Naive thymus-derived CD4-positive, alpha-beta T cell (primary cell): ENCODE measurements at regions not wholly inside any gene's neighbourhood (a gene's known extent, or its start where the extent isn't known, plus 50 kb on each side); places are given as distances from the start of the nearest gene placed in this dataset.

Experiments used
- ATAC-seq: fragments of 150-1000 bp; cut with Tn5 transposase; 2 replicates; pipeline ENCODE4 v1.10.0; 2021; ENCODE audit warnings: mild to moderate bottlenecking, moderate library complexity
- CTCF ChIA-PET: fragments of 350-600 bp; sonication (Branson Sonifier 250); formaldehyde crosslinking; loops from one replicate; lab custom pipeline; 2021; ENCODE audit warnings: antibody characterized with exemption; lab: Charles Lee
- POLR2A ChIA-PET: fragments of 350-600 bp; sonication (Branson Sonifier 250); formaldehyde crosslinking; loops from one replicate; lab custom pipeline; 2021; ENCODE audit warnings: antibody characterized with exemption, inconsistent platforms; lab: Charles Lee
- DNase-seq, 9 donors: peaks; one replicate each; pipeline versions ENCODE4 v3.0.0 to v3.0.0-alpha.2; 2020 to 2022; ENCODE audit warnings: mixed read lengths in 1 of 9
- H3K27ac ChIP-seq: one replicate; pipeline ENCODE4 v1.7.0; 2013; ENCODE audit warnings: mild to moderate bottlenecking, low read depth, low read length, moderate library complexity
- H3K27me3 ChIP-seq, 2 donors: one replicate each; pipeline ENCODE4 v1.7.0; 2013; ENCODE audit warnings: low read length in 2 of 2, mild to moderate bottlenecking in 2 of 2, moderate library complexity in 2 of 2; ENCODE audit not compliant: control insufficient read depth in 2 of 2, insufficient read depth in 2 of 2
- H3K36me3 ChIP-seq, 3 experiments: 1 replicate in 2 of 3; 2 replicates in 1 of 3; pipeline ENCODE4 v1.7.0; 2013; ENCODE audit warnings: low read length in 3 of 3, mild to moderate bottlenecking in 3 of 3, moderate library complexity in 1 of 3; ENCODE audit not compliant: insufficient read depth in 3 of 3, control insufficient read depth in 2 of 3
- H3K4me1 ChIP-seq, 2 donors: one replicate each; pipeline ENCODE4 v1.7.0; 2013; ENCODE audit warnings: low read length in 2 of 2, mild to moderate bottlenecking in 2 of 2, moderate library complexity in 1 of 2; ENCODE audit not compliant: control insufficient read depth in 2 of 2, insufficient read depth in 2 of 2
- H3K4me3 ChIP-seq: 2 replicates; pipeline ENCODE4 v1.7.0; 2013; ENCODE audit warnings: mild to moderate bottlenecking, low read length
- H3K9me3 ChIP-seq, 3 experiments: 1 replicate in 2 of 3; 2 replicates in 1 of 3; pipeline ENCODE4 v1.7.0; 2013; ENCODE audit warnings: low read length in 3 of 3; ENCODE audit not compliant: control insufficient read depth in 2 of 3
- H3K27ac Mint-ChIP-seq, 9 donors: one replicate each; pipeline ENCODE4 v1.8.0; 2020 to 2022; ENCODE audit warnings: mixed read lengths in 9 of 9, mild to moderate bottlenecking in 8 of 9, moderate library complexity in 5 of 9, inconsistent platforms in 2 of 9
- H3K27me3 Mint-ChIP-seq, 5 donors: one replicate each; pipeline ENCODE4 v1.8.0; 2021 to 2022; ENCODE audit warnings: mixed read lengths in 5 of 5, mild to moderate bottlenecking in 1 of 5
- H3K36me3 Mint-ChIP-seq, 5 donors: one replicate each; pipeline ENCODE4 v1.8.0; 2020 to 2022; ENCODE audit warnings: mixed read lengths in 5 of 5, mild to moderate bottlenecking in 3 of 5, inconsistent platforms in 1 of 5
- H3K4me1 Mint-ChIP-seq, 7 donors: one replicate each; pipeline ENCODE4 v1.8.0; 2020 to 2022; ENCODE audit warnings: mixed read lengths in 7 of 7, mild to moderate bottlenecking in 3 of 7, inconsistent platforms in 1 of 7
- H3K4me3 Mint-ChIP-seq, 10 donors: one replicate each; pipeline ENCODE4 v1.8.0; 2020 to 2022; ENCODE audit warnings: mild to moderate bottlenecking in 10 of 10, mixed read lengths in 10 of 10, moderate library complexity in 6 of 10, inconsistent platforms in 2 of 10
- H3K9me3 Mint-ChIP-seq, 11 donors: one replicate each; pipeline ENCODE4 v1.8.0; 2020 to 2022; ENCODE audit warnings: mixed read lengths in 11 of 11, mild to moderate bottlenecking in 4 of 11, inconsistent platforms in 1 of 11, moderate library complexity in 1 of 11
- intact Hi-C, 2 donors: fragments of 100-400 bp; cut with micrococcal nuclease; formaldehyde crosslinking; loops; one replicate each; pipeline ENCODE4 v1.15.1; 2023

GRCh38 chr4:187795737-187796136 is 199.8 kb upstream of the ZFP42 start:
- peaks cover 3 to 25% (median 7%) of the 10 kb centered on the region in 11 donors for H3K9me3 Mint-ChIP-seq
- DNase-seq = no peak
- Histone ChIP-seq H3K4me1 (no peaks in the 10 kb centered on the region), H3K36me3 (no peaks in the 10 kb centered on the region), H3K4me3 (no peak overlapping the region), H3K27ac (no peak overlapping the region), H3K27me3 (no peaks in the 10 kb centered on the region), H3K9me3 (peaks cover 0 to 13% (median 0%) of the 10 kb centered on the region in 3 experiments)
- intact Hi-C loops = no loop called here
- H3K27ac Mint-ChIP-seq = no peak overlapping the region
- peaks cover 0 to 4% (median 0%) of the 10 kb centered on the region in 5 donors for H3K36me3 Mint-ChIP-seq
- ATAC-seq = no peak
- H3K4me1 Mint-ChIP-seq = no peaks in the 10 kb centered on the region
- ChIA-PET POLR2A (no interaction called here), CTCF (no interaction called here)
- H3K27me3 Mint-ChIP-seq = no peaks in the 10 kb centered on the region
- H3K4me3 Mint-ChIP-seq = no peak overlapping the region

GRCh38 chr4:187798385-187798784 is 197.2 kb upstream of the ZFP42 start:
- Mint-ChIP-seq H3K36me3 (peaks cover 0 to 5% (median 0%) of the 10 kb centered on the region in 5 donors), H3K9me3 (peaks cover 3 to 38% (median 14%) of the 10 kb centered on the region in 11 donors), H3K27me3 (no peaks in the 10 kb centered on the region), H3K4me3 (no peak overlapping the region), H3K27ac (no peak overlapping the region), H3K4me1 (no peaks in the 10 kb centered on the region)
- Histone ChIP-seq H3K9me3 (peaks cover 0 to 13% (median 0%) of the 10 kb centered on the region in 3 experiments), H3K4me1 (no peaks in the 10 kb centered on the region), H3K36me3 (no peaks in the 10 kb centered on the region), H3K27ac (no peak overlapping the region), H3K27me3 (no peaks in the 10 kb centered on the region), H3K4me3 (no peak overlapping the region)
- ChIA-PET POLR2A (no interaction called here), CTCF (interaction anchor here (0.6 kb wide), 1 partner anchor 47 kb away, joined by 4 read pairs; no protein-coding TSS in a partner anchor)
- DNase-seq = no peak
- intact Hi-C loops = no loop called here
- no peak for ATAC-seq

DNA sequence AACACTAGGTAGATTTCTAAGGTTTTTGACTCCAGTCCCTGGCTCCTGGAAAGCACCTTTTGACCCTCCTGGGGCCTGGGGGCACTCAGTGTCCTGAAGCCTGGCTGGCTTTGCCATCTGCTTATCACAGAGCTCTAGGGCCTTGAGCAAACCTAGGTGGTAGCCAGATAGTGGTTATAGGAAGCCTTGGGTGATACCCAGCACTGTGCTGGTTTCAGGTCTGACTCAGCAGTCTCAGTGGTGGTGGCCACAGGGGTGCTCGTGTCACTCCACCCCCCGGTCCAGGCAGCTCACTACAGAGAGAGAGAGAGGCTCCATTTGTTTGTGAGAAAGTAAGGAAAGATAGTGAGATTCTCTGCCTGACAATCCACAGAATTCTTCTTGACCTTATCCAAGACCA is 195.8 kb upstream of the ZFP42 start:
- no peaks in the 10 kb centered on the region for H3K4me1 ChIP-seq
- no peak overlapping the region for H3K27ac ChIP-seq
- H3K27ac Mint-ChIP-seq = no peak overlapping the region
- no peaks in the 10 kb centered on the region for H3K27me3 ChIP-seq
- no peaks in the 10 kb centered on the region for H3K36me3 ChIP-seq
- no peak overlapping the region for H3K4me3 Mint-ChIP-seq
- H3K9me3 Mint-ChIP-seq = peaks cover 3 to 38% (median 14%) of the 10 kb centered on the region in 11 donors
- DNase-seq (no peak), ATAC-seq (no peak)
- no peaks in the 10 kb centered on the region for H3K27me3 Mint-ChIP-seq
- peaks cover 0 to 5% (median 0%) of the 10 kb centered on the region in 5 donors for H3K36me3 Mint-ChIP-seq
- ChIA-PET CTCF (no interaction called here), POLR2A (no interaction called here)
- peaks cover 0 to 13% (median 0%) of the 10 kb centered on the region in 3 experiments for H3K9me3 ChIP-seq
- no peaks in the 10 kb centered on the region for H3K4me1 Mint-ChIP-seq
- intact Hi-C loops = no loop called here
- H3K4me3 ChIP-seq = no peak overlapping the region

DNA sequence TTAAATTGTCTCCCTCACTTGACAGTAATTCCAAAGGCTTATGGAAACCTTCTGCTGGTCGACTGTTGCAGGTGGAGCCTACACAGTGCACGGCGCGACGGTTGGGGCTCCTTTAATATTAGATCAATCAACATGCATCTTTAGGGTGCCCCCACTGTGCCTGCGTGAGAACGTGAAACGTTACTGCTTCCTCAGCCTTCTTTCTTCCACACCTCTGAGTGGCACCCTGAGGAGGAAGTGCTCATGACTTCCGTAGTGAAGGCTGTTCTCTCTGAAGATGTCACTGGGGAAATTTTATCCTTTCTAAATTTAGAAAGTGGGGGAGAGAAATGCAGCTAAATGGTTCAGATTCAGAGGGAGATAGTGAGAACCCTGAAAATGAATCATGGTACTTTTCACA is 184.0 kb upstream of the ZFP42 start:
- no peaks in the 10 kb centered on the region for H3K9me3 ChIP-seq
- H3K4me3 ChIP-seq = no peak overlapping the region
- H3K27ac ChIP-seq = no peak overlapping the region
- DNase-seq (no peak), ATAC-seq (no peak)
- no peaks in the 10 kb centered on the region for H3K36me3 ChIP-seq
- peaks cover 0 to 29% (median 10%) of the 10 kb centered on the region in 11 donors for H3K9me3 Mint-ChIP-seq
- H3K27me3 Mint-ChIP-seq = no peaks in the 10 kb centered on the region
- no peaks in the 10 kb centered on the region for H3K4me1 Mint-ChIP-seq
- no peaks in the 10 kb centered on the region for H3K27me3 ChIP-seq
- no peaks in the 10 kb centered on the region for H3K4me1 ChIP-seq
- ChIA-PET CTCF (no interaction called here), POLR2A (no interaction called here)
- H3K27ac Mint-ChIP-seq = no peak overlapping the region
- H3K36me3 Mint-ChIP-seq = peaks cover 0 to 5% (median 0%) of the 10 kb centered on the region in 5 donors
- H3K4me3 Mint-ChIP-seq = no peak overlapping the region
- intact Hi-C loops = no loop called here

DNA sequence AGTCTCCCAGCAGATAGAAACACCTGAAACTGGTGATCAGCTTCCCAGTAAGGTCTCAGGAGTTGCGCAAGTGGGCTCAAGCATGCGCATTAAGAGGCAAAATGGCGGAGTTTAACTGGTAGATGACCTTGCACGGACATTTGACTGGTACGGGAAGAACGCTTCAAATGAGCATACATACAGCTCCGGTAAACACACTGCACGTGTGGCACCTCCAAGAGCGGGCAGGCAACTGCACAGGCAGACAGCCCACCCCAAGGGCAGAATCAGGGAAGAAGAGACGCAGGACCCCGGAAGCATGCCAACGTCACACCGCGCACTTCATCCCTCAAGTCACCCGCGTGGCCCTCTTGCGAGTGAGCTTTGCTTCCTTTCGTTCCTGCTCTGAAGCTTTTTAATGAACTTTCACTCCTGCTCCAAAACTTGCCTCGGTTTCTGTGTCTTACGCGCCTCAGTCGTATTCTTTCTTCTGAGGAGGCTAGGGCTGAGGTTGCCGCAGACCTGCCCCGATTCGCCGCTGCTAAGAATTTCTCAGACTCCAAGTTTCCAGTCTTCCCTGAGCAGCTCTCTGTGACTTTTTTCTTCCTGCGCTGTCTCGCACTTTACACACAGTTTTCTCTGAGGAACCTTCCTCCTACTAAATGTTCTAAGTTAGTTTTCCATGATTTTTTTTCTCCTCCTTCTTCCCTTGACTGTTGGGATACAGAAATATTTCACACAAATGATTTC is 180.7 kb upstream of the ZFP42 start:
- ChIA-PET CTCF (no interaction called here), POLR2A (no interaction called here)
- Histone ChIP-seq H3K27me3 (no peaks in the 10 kb centered on the region), H3K9me3 (no peaks in the 10 kb centered on the region), H3K36me3 (no peaks in the 10 kb centered on the region), H3K4me1 (no peaks in the 10 kb centered on the region), H3K27ac (peak overlapping the region; percentile 7), H3K4me3 (no peak overlapping the region)
- peaks cover 0 to 4% (median 0%) of the 10 kb centered on the region in 7 donors for H3K4me1 Mint-ChIP-seq
- intact Hi-C loops = no loop called here
- DNase-seq (peak in 3 of 9 donors; percentile 0 to 14 (median 1)), ATAC-seq (no peak)
- peaks cover 0 to under 1% (median 0%) of the 10 kb centered on the region in 5 donors for H3K36me3 Mint-ChIP-seq
- H3K27me3 Mint-ChIP-seq = no peaks in the 10 kb centered on the region
- H3K9me3 Mint-ChIP-seq = peaks cover 2 to 32% (median 9%) of the 10 kb centered on the region in 11 donors
- H3K4me3 Mint-ChIP-seq = peak overlapping the region in 9 of 10 donors; percentile 16 to 81 (median 59)
- peak overlapping the region in 5 of 9 donors; percentile 26 to 68 (median 59) for H3K27ac Mint-ChIP-seq

- no peaks in the 10 kb centered on the region for H3K36me3 ChIP-seq
- Mint-ChIP-seq H3K27ac (no peak overlapping the region), H3K27me3 (no peaks in the 10 kb centered on the region), H3K36me3 (no peaks in the 10 kb centered on the region), H3K4me1 (no peaks in the 10 kb centered on the region), H3K9me3 (peaks cover 4 to 37% (median 12%) of the 10 kb centered on the region in 11 donors), H3K4me3 (no peak overlapping the region)
- ChIA-PET CTCF (no interaction called here), POLR2A (no interaction called here)
- no peaks in the 10 kb centered on the region for H3K27me3 ChIP-seq
- DNase-seq (no peak), ATAC-seq (no peak)
- H3K4me3 ChIP-seq = no peak overlapping the region
- H3K9me3 ChIP-seq = peaks cover 0 to 3% (median 0%) of the 10 kb centered on the region in 3 experiments
- H3K4me1 ChIP-seq = no peaks in the 10 kb centered on the region
- no peak overlapping the region for H3K27ac ChIP-seq
- intact Hi-C loops = no loop called here
Measured at GRCh38 chr4:187826725-187827124, 168.8 kb upstream of the ZFP42 start.

- Histone ChIP-seq H3K4me1 (no peaks in the 10 kb centered on the region), H3K27ac (no peak overlapping the region), H3K27me3 (no peaks in the 10 kb centered on the region), H3K9me3 (peaks cover 0 to 3% (median 0%) of the 10 kb centered on the region in 3 experiments), H3K4me3 (no peak overlapping the region), H3K36me3 (no peaks in the 10 kb centered on the region)
- H3K4me1 Mint-ChIP-seq = no peaks in the 10 kb centered on the region
- ChIA-PET POLR2A (no interaction called here), CTCF (no interaction called here)
- H3K27ac Mint-ChIP-seq = no peak overlapping the region
- DNase-seq (no peak), ATAC-seq (no peak)
- H3K9me3 Mint-ChIP-seq = peaks cover 5 to 40% (median 12%) of the 10 kb centered on the region in 11 donors
- H3K36me3 Mint-ChIP-seq = no peaks in the 10 kb centered on the region
- H3K4me3 Mint-ChIP-seq = no peak overlapping the region
- intact Hi-C loops = no loop called here
- H3K27me3 Mint-ChIP-seq = no peaks in the 10 kb centered on the region
Measured at GRCh38 chr4:187827631-187828030, 167.9 kb upstream of the ZFP42 start.
